Body of pancreas (tissue), 4 donors: ENCODE measurements at regions not wholly inside any gene's neighbourhood (a gene's known extent, or its start where the extent isn't known, plus 50 kb on each side); places are given as distances from the start of the nearest gene placed in this dataset.

ENCODE experiments used
- POLR2A ChIP-seq, 3 donors: fragments of 450-650 bp; IDR thresholded peaks; one replicate each; pipeline ENCODE4 v1.6.1; 2016; ENCODE audit warnings: antibody characterized with exemption in 3 of 3, mild to moderate bottlenecking in 2 of 3
- TF ChIP-seq, protein P1 (sequence below), 7 experiments: fragments of 450-650 bp in 4 of 7; fragments of 200-600 bp in 3 of 7; sonication (generic) in 3 of 7; IDR thresholded peaks; one replicate each; pipeline ENCODE4 v1.5.1; 2016 to 2019; ENCODE audit warnings: antibody characterized with exemption in 7 of 7

DNA sequence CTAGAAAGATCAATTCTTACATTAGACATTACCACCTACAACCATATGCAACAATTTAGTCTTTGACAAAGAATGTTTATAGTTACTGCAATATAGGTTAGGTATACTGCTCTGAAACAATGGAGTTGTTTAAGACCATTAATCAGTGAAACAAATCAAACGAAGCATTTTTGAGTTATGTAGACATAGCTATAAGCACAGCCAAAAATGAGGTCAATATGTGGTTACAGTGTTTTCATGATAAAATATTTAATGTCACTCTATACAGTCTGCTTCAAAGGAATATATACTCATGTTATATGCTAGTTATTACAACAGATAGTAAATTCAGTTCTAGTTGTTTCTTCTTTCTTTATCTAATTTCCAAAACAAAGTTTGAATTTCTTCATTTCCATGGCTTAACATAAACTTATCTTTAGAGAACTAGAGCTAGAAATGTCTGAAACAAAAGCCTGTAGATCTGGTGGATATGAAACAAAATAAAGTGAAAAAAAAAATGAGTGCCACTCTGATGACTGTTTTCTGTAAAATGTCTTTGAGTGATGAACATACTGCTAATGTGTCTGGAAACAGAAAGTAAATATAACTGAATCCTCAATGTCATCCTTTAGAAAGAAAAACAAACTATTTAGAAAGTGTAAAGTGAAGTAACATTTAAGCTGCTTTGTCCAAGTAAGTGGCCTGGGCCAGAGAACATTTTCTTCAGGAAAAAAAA lies 809.0 kb downstream of the FAT4 start:
- TF ChIP-seq POLR2A (IDR thresholded peaks at IDR 0.05), result no peak
- TF ChIP-seq, protein P1, sequence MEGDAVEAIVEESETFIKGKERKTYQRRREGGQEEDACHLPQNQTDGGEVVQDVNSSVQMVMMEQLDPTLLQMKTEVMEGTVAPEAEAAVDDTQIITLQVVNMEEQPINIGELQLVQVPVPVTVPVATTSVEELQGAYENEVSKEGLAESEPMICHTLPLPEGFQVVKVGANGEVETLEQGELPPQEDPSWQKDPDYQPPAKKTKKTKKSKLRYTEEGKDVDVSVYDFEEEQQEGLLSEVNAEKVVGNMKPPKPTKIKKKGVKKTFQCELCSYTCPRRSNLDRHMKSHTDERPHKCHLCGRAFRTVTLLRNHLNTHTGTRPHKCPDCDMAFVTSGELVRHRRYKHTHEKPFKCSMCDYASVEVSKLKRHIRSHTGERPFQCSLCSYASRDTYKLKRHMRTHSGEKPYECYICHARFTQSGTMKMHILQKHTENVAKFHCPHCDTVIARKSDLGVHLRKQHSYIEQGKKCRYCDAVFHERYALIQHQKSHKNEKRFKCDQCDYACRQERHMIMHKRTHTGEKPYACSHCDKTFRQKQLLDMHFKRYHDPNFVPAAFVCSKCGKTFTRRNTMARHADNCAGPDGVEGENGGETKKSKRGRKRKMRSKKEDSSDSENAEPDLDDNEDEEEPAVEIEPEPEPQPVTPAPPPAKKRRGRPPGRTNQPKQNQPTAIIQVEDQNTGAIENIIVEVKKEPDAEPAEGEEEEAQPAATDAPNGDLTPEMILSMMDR (IDR thresholded peaks at IDR 0.05), result no peak
